ENCODE measurements at regions not wholly inside any gene's neighbourhood (a gene's known extent, or its start where the extent isn't known, plus 50 kb on each side); places are given as distances from the start of the nearest gene placed in this dataset.

- DNase-seq = no peak
These were observed 64.7 kb upstream of the PCDH10 start for GRCh38 chr4:133084421-133084820.

- no peak for DNase-seq
These were observed 53.5 kb upstream of the PCDH10 start for GRCh38 chr4:133095591-133095990.

GRCh38 chr4:133096972-133097371, 52.1 kb upstream of the PCDH10 start:
- no peak for DNase-seq
